ENCODE measurements at regions not wholly inside any gene's neighbourhood (a gene's known extent, or its start where the extent isn't known, plus 50 kb on each side); places are given as distances from the start of the nearest gene placed in this dataset.

DNA sequence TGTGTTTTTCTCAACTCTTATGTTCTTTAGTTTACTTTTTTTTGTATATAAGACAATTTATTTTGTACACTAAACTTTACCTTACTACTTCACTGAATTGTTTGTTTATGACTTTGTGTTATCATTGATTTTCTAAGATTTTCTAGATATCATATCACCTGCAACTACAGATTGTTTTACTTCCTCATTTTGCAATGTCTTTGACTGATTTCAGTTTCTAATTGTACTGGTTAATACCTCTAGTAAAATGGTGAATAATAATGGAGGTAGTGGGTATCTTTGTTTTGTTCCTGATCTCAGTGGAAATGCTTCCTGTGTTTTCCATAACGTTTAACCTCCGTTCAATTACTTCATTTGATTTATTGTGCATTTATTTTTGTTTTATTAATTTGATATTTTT lies 490.2 kb downstream of the TLL1 start:
- DNase-seq (ENCODE audit: low read depth), result no peak

DNA sequence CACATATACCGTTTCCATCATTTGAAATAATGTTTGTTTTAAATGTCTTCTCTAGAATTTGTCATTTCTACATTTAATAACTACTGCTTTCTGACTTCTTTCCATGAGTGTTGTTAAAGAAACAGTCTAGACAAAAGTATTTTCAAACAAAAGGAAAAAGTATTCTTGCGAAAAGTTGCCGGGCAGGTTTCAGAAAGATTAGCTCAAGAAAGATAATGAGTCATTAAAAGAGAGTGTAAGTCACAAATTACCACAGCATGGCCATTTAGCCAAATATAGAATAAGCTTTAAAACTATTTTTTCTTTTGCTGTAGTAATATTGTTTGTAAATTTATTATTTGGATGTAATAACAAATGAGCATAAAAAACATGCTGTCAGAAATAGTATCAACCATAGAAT lies 493.0 kb downstream of the TLL1 start:
- DNase-seq (ENCODE audit: low read depth), result no peak

- no peak for DNase-seq (ENCODE audit: low read depth)
Observed at GRCh38 chr4:166377578-166377977, 504.5 kb downstream of the TLL1 start.

GRCh38 chr4:166386491-166387360 lies 513.7 kb downstream of the TLL1 start:
- DNase-seq (ENCODE audit: low read depth), result no peak

DNA sequence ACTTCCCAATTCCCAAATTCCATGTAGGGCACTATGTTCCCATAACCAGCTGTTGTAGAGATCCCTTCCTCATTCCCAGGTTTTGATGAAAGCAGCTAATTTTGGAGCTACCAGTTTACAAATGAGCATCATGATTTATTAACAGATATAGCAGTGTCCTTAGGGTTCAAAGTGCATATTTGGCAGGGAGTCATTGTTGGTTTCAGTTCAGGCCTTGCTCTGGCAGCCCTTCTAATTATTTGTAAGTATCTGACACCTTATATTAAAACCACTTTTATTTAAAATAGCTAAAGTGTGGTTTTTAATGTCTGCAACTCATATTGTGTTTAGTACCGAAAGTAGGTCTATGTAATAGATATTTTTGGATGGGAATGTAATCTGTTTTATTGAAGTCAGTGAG lies 518.5 kb downstream of the TLL1 start:
- DNase-seq (ENCODE audit: low read depth), result no peak

DNA sequence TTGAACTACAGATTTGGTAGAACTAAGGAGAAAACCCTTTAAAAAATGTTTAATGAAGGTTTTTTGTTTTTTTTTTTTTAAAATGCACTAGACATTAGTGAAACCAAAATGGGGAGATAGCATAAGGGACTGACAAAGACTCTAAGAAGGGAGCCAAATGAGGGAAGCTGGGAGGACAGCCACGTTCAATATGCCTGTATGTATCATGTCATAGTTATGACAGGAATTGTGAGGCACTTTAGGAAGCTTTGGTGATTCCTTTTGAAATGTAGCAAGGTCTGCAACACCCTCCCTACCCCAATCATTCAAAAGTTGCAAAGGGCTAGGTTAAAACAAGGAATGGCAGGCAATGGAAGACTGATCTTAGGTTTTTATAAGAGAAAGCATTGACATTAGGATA lies 526.0 kb downstream of the TLL1 start:
- DNase-seq (ENCODE audit: low read depth), result no peak

DNA sequence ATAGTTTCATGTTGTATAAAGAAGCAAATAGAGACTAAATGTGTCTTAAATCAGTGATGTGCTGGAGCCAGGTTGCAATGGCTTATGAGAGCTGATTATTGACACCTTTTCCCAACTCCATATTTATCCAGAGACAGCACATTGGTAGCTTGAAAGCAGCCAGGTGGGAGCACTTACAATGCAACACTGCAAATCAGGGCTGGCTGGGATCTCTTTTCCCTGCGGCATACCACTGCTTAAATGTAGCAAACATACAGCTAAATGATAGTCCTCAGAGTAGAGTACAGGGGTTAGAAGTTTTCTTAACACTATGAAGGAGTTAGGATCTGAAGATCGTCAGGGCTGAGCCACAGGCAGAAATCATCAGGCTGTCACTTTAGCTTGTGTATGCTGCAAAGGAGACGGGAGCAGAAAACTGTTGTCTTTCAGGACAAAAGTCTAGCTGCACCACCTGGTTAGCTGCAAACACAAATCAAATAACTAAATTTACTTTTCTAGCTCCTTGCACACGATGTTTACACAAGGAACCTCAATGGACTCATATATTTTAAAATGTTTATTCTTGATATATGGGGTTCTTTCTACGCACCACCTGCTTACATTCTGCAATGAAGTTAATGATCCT lies 527.3 kb downstream of the TLL1 start:
- DNase-seq (ENCODE audit: low read depth), result no peak

DNA sequence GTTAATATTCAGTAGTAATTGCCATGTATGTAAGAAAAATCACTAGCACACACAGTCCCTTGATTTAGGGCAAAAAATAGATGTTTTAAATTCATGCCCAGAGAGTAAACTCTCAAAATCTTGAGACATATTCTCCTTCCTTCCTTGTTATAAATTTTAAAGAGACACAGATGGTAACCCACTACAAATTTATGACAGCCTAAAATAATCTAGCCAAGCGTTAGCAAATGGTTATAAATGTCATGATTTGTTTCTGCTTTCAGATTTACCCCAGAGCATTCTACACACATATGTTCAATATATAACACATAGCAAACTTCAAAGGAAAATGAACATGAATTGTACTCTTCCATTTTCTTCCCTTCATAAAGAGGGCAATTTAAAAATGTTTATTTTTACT lies 540.3 kb downstream of the TLL1 start:
- DNase-seq (ENCODE audit: low read depth), result no peak

DNA sequence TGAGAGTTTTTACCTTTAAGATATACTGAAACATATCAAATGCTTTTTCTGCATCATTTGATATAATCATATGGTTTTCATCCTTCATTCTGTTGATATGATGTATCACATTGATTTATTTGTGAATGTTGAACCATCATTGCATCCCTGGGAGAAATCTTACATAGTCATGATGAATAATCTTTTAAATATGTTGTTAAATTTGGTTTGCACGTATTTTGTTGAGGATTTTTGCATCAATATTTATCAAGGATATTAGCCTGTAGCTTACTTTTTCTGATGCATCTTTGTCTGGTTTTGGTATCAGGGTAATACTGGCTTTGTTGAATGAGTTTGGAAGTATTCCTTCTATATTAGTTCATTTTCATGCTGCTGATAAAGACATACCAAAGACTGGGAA lies 541.4 kb downstream of the TLL1 start:
- DNase-seq (ENCODE audit: low read depth), result no peak

- DNase-seq (ENCODE audit: low read depth), result no peak
Observed at GRCh38 chr4:166415749-166416148, 542.7 kb downstream of the TLL1 start.

DNA sequence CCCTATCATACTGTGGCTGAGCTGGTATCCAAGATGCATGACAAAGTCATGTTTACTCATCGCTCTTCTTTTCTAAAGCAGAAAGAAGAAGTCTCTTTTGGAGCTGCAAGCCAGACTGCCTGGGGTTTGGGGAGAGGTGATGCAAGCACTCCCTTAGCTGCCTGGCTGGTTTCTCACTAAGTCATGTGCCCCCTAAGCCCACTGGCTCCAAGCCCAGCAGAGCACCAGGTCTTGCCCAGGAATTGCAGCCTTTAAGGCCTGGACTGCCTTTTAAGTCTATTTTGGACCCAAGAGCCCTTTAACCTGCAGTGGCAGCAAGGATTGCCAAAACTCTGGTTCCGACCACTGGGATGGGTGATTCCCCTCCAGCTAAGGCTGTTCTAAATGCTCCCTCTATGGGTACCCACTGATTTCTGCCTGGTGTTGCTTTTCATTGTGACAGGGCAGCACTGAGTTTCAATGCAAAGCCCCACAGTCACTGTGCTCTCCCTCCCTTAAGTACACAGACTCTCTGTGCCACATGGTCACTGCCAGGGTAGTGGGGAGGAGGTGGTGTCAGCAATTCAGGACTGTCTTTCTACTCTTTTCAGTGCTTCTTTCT lies 548.6 kb downstream of the TLL1 start:
- DNase-seq (ENCODE audit: low read depth), result no peak

- no peak for DNase-seq (ENCODE audit: low read depth)
Observed at GRCh38 chr4:166422475-166422874, 549.4 kb downstream of the TLL1 start.

DNA sequence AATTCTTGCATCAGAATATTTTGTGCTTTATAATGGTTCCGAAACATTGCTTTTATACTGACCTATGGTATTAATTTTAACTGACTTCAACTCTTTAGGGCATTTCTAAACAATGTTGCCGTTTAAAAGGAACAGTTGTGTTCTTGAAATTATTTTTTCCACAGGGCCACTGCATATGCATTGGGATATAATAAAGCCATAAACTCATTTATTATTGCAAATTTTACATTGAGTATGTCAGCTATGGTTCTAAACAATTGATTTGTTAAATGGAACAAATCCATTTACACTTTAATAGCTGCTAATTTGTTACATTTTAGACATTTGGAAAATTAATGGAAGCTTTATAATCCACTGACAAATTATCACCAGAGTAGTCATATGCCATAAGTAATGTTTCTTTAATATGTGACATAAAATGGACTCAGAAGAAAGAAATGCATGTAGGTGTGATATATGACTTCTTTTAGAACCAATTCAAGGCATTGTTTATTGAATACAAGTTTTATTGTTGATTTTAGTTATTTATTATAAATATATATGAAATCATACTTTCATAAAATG lies 553.3 kb downstream of the TLL1 start:
- DNase-seq (ENCODE audit: low read depth), result no peak

GRCh38 chr4:166432125-166432524 lies 559.1 kb downstream of the TLL1 start:
- DNase-seq (ENCODE audit: low read depth), result no peak

- DNase-seq (ENCODE audit: low read depth), result no peak
Observed at GRCh38 chr4:166432842-166433241, 559.8 kb downstream of the TLL1 start.

- no peak for DNase-seq (ENCODE audit: low read depth)
Observed at GRCh38 chr4:166435449-166435848, 562.4 kb downstream of the TLL1 start.

GRCh38 chr4:166458756-166459155 lies 585.7 kb downstream of the TLL1 start:
- no peak for DNase-seq (ENCODE audit: low read depth)

DNA sequence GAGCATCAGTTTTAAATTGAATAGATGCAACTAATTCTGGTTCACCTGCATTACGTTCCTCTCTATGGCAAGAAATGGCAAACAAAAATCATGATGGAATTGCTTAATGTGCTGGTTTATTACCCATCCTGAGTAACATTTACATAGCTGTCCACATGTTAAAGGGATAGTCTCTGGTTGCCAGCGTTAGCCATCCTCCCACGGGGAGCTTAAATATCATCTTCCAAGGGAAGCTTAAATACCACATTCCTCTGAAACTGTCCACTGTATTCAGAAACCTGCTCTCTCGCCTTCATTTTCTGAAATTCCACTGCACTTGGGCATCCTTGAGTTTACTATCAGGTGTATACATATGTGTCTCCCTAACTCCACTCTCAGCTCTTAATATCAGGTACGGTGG lies 586.6 kb downstream of the TLL1 start:
- no peak for DNase-seq (ENCODE audit: low read depth)

DNA sequence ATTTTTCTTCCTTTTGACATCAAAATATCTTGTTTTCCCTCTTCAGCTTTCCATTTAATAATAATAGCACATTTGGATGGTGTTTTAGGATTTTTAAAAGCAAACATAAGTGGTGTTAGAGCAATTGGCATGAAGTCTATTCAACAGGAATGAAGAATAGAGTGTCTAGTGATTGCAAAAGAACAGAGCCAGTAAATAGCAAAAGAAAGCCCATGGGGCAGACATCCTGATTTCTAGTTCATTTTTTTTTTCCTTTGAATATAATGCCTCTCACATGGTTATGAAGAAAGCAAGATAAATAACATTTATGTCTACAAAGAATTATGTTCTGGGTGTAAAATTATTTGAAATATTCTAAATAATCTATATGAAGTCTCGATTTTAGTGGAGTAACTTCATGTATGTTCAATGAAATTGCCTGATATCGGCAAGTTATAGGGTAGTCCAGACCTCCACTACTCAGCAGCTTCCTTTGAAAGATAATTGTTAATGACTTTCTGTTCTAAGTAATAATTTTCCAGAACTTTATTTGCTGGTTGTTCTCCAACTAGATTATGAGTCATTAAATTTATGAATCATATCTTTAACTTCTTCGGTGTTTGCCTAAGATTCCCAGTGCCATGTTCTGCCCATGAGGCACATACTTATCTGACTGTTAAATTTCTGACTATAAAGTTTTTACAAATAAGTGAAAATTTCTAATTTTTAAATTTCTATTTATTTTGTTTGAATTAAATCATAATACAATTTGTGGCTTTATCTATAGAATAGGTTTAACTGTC lies 587.9 kb downstream of the TLL1 start:
- DNase-seq (ENCODE audit: low read depth), result no peak

- DNase-seq (ENCODE audit: low read depth), result no peak
Observed at GRCh38 chr4:166481055-166481454, 608.0 kb downstream of the TLL1 start.

DNA sequence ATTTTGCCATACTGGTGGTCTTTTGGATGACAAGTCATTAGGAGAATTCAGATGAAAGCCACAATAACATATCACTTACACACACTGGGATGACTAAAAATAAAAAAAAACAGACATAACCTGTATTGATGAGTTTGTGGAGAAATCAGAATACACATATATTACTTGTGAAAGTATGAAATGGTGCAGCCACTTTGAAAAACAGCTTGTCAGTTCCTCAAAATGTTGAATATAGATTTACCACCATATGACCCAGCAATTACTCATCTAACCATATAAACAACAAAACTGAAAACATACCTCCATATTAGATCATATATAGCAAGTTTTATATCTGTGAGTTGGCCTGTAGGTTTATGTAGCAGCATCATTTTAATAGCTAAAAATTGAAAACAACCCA lies 608.7 kb downstream of the TLL1 start:
- DNase-seq (ENCODE audit: low read depth), result no peak

GRCh38 chr4:166482758-166483157 lies 609.7 kb downstream of the TLL1 start:
- DNase-seq (ENCODE audit: low read depth), result no peak

Measured in GM04504 (cell line).